ENCODE measurements at regions not wholly inside any gene's neighbourhood (a gene's known extent, or its start where the extent isn't known, plus 50 kb on each side); places are given as distances from the start of the nearest gene placed in this dataset.

GRCh38 chr20:6838181-6838826 is 70.8 kb downstream of the BMP2 start:
- Histone ChIP-seq H3K27ac (ENCODE audit: insufficient read depth, low read length) (no peak overlapping the region), H3K36me3 (ENCODE audit: control insufficient read depth, insufficient read depth, low read length) (no peaks in the 10 kb centered on the region), H2BK5ac (ENCODE audit: low read depth, low read length, poor library complexity, severe bottlenecking) (no peak overlapping the region), H3K23ac (ENCODE audit: low read depth, low read length) (no peak overlapping the region), H3K9me1 (ENCODE audit: insufficient read depth, low read length) (no peaks in the 10 kb centered on the region), H3K4me2 (ENCODE audit: low read depth, low read length) (no peak overlapping the region), H2BK15ac (ENCODE audit: low read depth, low read length) (no peak overlapping the region), H3K18ac (ENCODE audit: low read depth, low read length) (no peak overlapping the region), H4K5ac (ENCODE audit: low read depth, low read length) (no peak overlapping the region), H3K27me3 (ENCODE audit: control insufficient read depth, insufficient read depth, low read length) (no peaks in the 10 kb centered on the region), H4K8ac (ENCODE audit: low read depth in 2 of 2, low read length in 2 of 2) (no peak overlapping the region), H3K14ac (replicated peaks; ENCODE audit: low read depth, low read length) (no peak overlapping the region), H3K79me1 (ENCODE audit: low read depth in 1 of 2, low read length in 2 of 2) (no peaks in the 10 kb centered on the region), H4K91ac (ENCODE audit: insufficient read depth, low read depth, low read length) (no peak overlapping the region), H2AK5ac (ENCODE audit: low read depth, low read length) (no peak overlapping the region), H3K4me1 (ENCODE audit: control insufficient read depth, insufficient read depth, low read length) (no peaks in the 10 kb centered on the region), H2BK120ac (ENCODE audit: low read depth, low read length) (no peak overlapping the region), H3K9ac (ENCODE audit: low read depth, low read length) (no peak overlapping the region), H3K4ac (ENCODE audit: low read depth, low read length) (no peak overlapping the region), H2BK20ac (ENCODE audit: low read depth, low read length) (no peak overlapping the region), H3K56ac (ENCODE audit: extremely low read depth, insufficient read depth, low read length) (no peak overlapping the region), H3K9me3 (ENCODE audit: control insufficient read depth, insufficient read depth, low read length) (no peaks in the 10 kb centered on the region), H2AFZ (replicated peaks; ENCODE audit: low read length, poor library complexity) (no peak overlapping the region), H4K20me1 (ENCODE audit: insufficient read depth, low read length) (no peaks in the 10 kb centered on the region), H3K4me3 (ENCODE audit: insufficient read depth, low read depth, low read length) (no peak overlapping the region), H2AK9ac (replicated peaks; ENCODE audit: low read depth, low read length, poor library complexity) (no peak overlapping the region)
- ChIA-PET POLR2A (ENCODE audit: unreplicated experiment) (no interaction called here), CTCF (no interaction called here)
- ATAC-seq (ENCODE audit: low read depth) (no peak), DNase-seq (no peak)
- WGBS, 2 experiments (ENCODE audit: extremely low coverage in 2 of 2, insufficient read length in 1 of 2), result 67% methylated on average over 1 of the region's 11 CpGs; no CpG with 5 or more reads in 1 of the 2 experiments
- dilution Hi-C loops (cut with HindIII; ENCODE audit: low sequenced_read_pairs, unreplicated experiment), result no loop called here
- no peak for TF ChIP-seq NFE2L2 (IDR thresholded peaks at IDR 0.05; ENCODE audit: low read depth, low read length)
- TF ChIP-seq, protein P1, sequence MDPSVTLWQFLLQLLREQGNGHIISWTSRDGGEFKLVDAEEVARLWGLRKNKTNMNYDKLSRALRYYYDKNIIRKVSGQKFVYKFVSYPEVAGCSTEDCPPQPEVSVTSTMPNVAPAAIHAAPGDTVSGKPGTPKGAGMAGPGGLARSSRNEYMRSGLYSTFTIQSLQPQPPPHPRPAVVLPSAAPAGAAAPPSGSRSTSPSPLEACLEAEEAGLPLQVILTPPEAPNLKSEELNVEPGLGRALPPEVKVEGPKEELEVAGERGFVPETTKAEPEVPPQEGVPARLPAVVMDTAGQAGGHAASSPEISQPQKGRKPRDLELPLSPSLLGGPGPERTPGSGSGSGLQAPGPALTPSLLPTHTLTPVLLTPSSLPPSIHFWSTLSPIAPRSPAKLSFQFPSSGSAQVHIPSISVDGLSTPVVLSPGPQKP (IDR thresholded peaks at IDR 0.05; ENCODE audit: borderline replicate concordance, low read depth, low read length), result no peak
- no peak for TF ChIP-seq RCOR1 (IDR thresholded peaks at IDR 0.05; ENCODE audit: insufficient replicate concordance, low read length)
- TF ChIP-seq RFX5 (IDR thresholded peaks at IDR 0.05; ENCODE audit: low read depth, low read length), result no peak
- TF ChIP-seq FOS (IDR thresholded peaks at IDR 0.05; ENCODE audit: low read depth, low read length), result no peak
- TF ChIP-seq USF2 (IDR thresholded peaks at IDR 0.05; ENCODE audit: low read depth, low read length), result no peak
- no peak for TF ChIP-seq MAZ (IDR thresholded peaks at IDR 0.05; ENCODE audit: borderline replicate concordance, low read depth, low read length)
- no peak for TF ChIP-seq POLR2A (IDR thresholded peaks at IDR 0.05; ENCODE audit: low read depth, low read length)
- TF ChIP-seq, protein P2, sequence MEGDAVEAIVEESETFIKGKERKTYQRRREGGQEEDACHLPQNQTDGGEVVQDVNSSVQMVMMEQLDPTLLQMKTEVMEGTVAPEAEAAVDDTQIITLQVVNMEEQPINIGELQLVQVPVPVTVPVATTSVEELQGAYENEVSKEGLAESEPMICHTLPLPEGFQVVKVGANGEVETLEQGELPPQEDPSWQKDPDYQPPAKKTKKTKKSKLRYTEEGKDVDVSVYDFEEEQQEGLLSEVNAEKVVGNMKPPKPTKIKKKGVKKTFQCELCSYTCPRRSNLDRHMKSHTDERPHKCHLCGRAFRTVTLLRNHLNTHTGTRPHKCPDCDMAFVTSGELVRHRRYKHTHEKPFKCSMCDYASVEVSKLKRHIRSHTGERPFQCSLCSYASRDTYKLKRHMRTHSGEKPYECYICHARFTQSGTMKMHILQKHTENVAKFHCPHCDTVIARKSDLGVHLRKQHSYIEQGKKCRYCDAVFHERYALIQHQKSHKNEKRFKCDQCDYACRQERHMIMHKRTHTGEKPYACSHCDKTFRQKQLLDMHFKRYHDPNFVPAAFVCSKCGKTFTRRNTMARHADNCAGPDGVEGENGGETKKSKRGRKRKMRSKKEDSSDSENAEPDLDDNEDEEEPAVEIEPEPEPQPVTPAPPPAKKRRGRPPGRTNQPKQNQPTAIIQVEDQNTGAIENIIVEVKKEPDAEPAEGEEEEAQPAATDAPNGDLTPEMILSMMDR (conservative IDR thresholded peaks at IDR 0.05; ENCODE audit: low read depth, low read length), result no peak
- no peak for TF ChIP-seq BHLHE40 (IDR thresholded peaks at IDR 0.05; ENCODE audit: low read depth, low read length)
- TF ChIP-seq RAD21 (IDR thresholded peaks at IDR 0.05; ENCODE audit: low read length), result no peak
- no peak for TF ChIP-seq MAFK (IDR thresholded peaks at IDR 0.05; ENCODE audit: low read depth, low read length)
- no peak for TF ChIP-seq MXI1 (IDR thresholded peaks at IDR 0.05; ENCODE audit: borderline replicate concordance, low read depth, low read length)
- TF ChIP-seq CEBPB (IDR thresholded peaks at IDR 0.05; ENCODE audit: low read depth, low read length), result no peak
- TF ChIP-seq CHD1 (IDR thresholded peaks at IDR 0.05; ENCODE audit: low read depth, low read length), result no peak
- TF ChIP-seq SMC3 (IDR thresholded peaks at IDR 0.05; ENCODE audit: low read depth, low read length), result no peak
- intact Hi-C loops (cut with micrococcal nuclease), result no loop called here
- in situ Hi-C loops (cut with MboI; ENCODE audit: low sequenced_read_pairs), result loop anchor here (10.0 kb wide), 1 partner anchor 1016 kb away; no protein-coding TSS in a partner anchor
- BruUV-seq (replicated peaks), result no TSS peak
